Endodermal cell (in vitro differentiated cells): ENCODE measurements at regions not wholly inside any gene's neighbourhood (a gene's known extent, or its start where the extent isn't known, plus 50 kb on each side); places are given as distances from the start of the nearest gene placed in this dataset.

Experiments used
- DNase-seq: peaks from one replicate; pipeline ENCODE4 v3.0.0-alpha.2; 2017
- H3K27ac ChIP-seq: 2 replicates; pipeline ENCODE4 v1.5.1; 2013; ENCODE audit warnings: mild to moderate bottlenecking, low read depth, low read length, moderate library complexity
- H3K27me3 ChIP-seq: 2 replicates; pipeline ENCODE4 v1.6.1; 2013; ENCODE audit warnings: mild to moderate bottlenecking, low read length, moderate library complexity; ENCODE audit not compliant: insufficient read depth, control insufficient read depth, poor library complexity, severe bottlenecking
- H3K36me3 ChIP-seq: 2 replicates; pipeline ENCODE4 v1.7.0; 2013; ENCODE audit warnings: mild to moderate bottlenecking, low read length, moderate library complexity; ENCODE audit not compliant: control insufficient read depth, insufficient read depth
- H3K4me1 ChIP-seq: one replicate; pipeline ENCODE4 v1.7.0; 2013; ENCODE audit warnings: low read length; ENCODE audit not compliant: control insufficient read depth, insufficient read depth
- H3K4me3 ChIP-seq: 2 replicates; pipeline ENCODE4 v1.5.1; 2013; ENCODE audit warnings: mild to moderate bottlenecking, low read length, moderate library complexity
- H3K9ac ChIP-seq: 2 replicates; pipeline ENCODE4 v1.6.1; 2013; ENCODE audit warnings: mild to moderate bottlenecking, low read length, moderate library complexity; ENCODE audit not compliant: poor library complexity, severe bottlenecking; ENCODE audit errors: extremely low read depth
- H3K9me3 ChIP-seq: 2 replicates; pipeline ENCODE4 v1.6.1; 2013; ENCODE audit warnings: mild to moderate bottlenecking, low read length, moderate library complexity; ENCODE audit not compliant: control insufficient read depth
- H3K27ac Mint-ChIP-seq: 2 replicates; pipeline ENCODE4 v1.8.0; 2020; ENCODE audit warnings: mixed read lengths
- H3K27me3 Mint-ChIP-seq: 2 replicates; pipeline ENCODE4 v1.8.0; 2021; ENCODE audit warnings: mild to moderate bottlenecking, mixed read lengths; ENCODE audit not compliant: insufficient read depth
- H3K36me3 Mint-ChIP-seq: 2 replicates; pipeline ENCODE4 v1.8.0; 2020; ENCODE audit warnings: low read depth, mixed read lengths
- H3K4me1 Mint-ChIP-seq: 2 replicates; pipeline ENCODE4 v1.8.0; 2020; ENCODE audit warnings: mixed read lengths
- H3K4me3 Mint-ChIP-seq: 2 replicates; pipeline ENCODE4 v1.8.0; 2020; ENCODE audit warnings: mild to moderate bottlenecking, moderate library complexity, mixed read lengths
- H3K9me3 Mint-ChIP-seq: 2 replicates; pipeline ENCODE4 v1.8.0; 2020; ENCODE audit warnings: mild to moderate bottlenecking, mixed read lengths
- CTCF ChIP-seq: fragments of 200-600 bp; sonication (generic); conservative IDR thresholded peaks from 2 replicates; pipeline ENCODE4 v1.5.0; 2021; ENCODE audit warnings: antibody characterized with exemption, mild to moderate bottlenecking
- WGBS, 2 experiments: methylation state at CpG; one replicate each; pipeline versions ENCODE4 v1.1.5 to v1.1.7; 2013; ENCODE audit warnings: missing lambda C conversion rate in 2 of 2, mixed read lengths in 1 of 2; ENCODE audit not compliant: insufficient coverage in 1 of 2, insufficient read length in 1 of 2; 5-methylcytosine and 5-hydroxymethylcytosine counted together

DNA sequence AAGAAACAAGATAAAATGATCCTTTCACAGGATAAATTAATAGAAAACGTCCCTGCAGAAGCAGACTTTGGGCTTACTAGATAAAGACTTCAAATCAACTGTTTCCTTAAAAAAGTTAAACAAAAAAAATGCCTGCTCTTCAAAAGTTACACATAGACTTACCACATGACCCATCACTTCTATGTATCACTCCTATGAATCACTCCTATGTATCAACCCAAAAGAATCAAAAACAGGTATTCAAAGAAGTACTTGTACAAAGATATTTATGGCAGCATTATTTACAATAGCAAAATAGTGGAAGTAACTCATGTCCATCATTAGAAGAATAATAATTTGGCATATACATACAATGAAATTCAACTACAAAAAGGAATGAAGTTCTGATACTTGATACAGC is 56.3 kb upstream of the PRDM9 start:
- no peak overlapping the region for H3K4me3 Mint-ChIP-seq
- H3K27ac Mint-ChIP-seq, result no peak overlapping the region

DNA sequence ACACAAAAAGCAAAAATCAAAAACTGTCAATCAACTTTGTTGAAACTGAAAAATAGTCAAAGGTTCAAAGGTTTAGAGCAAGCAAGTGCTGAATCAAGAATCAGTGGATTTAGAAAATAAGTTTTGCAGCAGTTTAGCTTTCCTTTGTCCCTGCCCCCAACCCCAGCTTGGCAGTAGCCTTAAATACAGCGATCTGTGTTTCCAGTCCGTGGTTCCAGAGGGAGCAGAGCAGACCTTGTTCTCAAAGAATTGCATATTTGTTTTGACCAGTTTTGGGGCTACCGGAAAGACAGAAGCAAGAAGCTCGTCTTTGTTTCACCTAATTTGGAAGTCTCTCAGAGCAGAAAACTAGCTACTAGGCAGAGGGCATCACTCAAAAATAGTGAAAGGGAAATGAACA is 57.2 kb upstream of the PRDM9 start:
- WGBS, 2 experiments, result 77 to 86% methylated on average over 4 of the region's 4 CpGs
- Mint-ChIP-seq H3K27me3 (no peaks in the 10 kb centered on the region), H3K9me3 (peaks cover 4% of the 10 kb centered on the region), H3K27ac (no peak overlapping the region), H3K36me3 (no peaks in the 10 kb centered on the region), H3K4me3 (no peak overlapping the region), H3K4me1 (no peaks in the 10 kb centered on the region)
- Histone ChIP-seq H3K27me3 (no peaks in the 10 kb centered on the region), H3K4me3 (no peak overlapping the region), H3K9ac (no peak overlapping the region), H3K9me3 (peaks cover under 1% of the 10 kb centered on the region), H3K27ac (no peak overlapping the region), H3K4me1 (no peaks in the 10 kb centered on the region), H3K36me3 (no peaks in the 10 kb centered on the region)
- no peak for TF ChIP-seq CTCF
- no peak for DNase-seq

More for the DNA sequence above, 56.3 kb upstream of the PRDM9 start:
- no peak for DNase-seq
- peaks cover 11% of the 10 kb centered on the region for H3K9me3 Mint-ChIP-seq
- H3K9ac ChIP-seq, result no peak overlapping the region
- no peak overlapping the region for H3K27ac ChIP-seq
- H3K36me3 Mint-ChIP-seq, result no peaks in the 10 kb centered on the region
- H3K4me1 Mint-ChIP-seq, result no peaks in the 10 kb centered on the region
- H3K27me3 Mint-ChIP-seq, result no peaks in the 10 kb centered on the region
- H3K4me3 ChIP-seq, result no peak overlapping the region
- H3K27me3 ChIP-seq, result no peaks in the 10 kb centered on the region
- TF ChIP-seq CTCF, result no peak
- H3K9me3 ChIP-seq, result peaks cover 10% of the 10 kb centered on the region
- WGBS, 2 experiments, result 92 to 94% methylated on average over 1 of the region's 1 CpG
- no peaks in the 10 kb centered on the region for H3K4me1 ChIP-seq
- no peaks in the 10 kb centered on the region for H3K36me3 ChIP-seq

DNA sequence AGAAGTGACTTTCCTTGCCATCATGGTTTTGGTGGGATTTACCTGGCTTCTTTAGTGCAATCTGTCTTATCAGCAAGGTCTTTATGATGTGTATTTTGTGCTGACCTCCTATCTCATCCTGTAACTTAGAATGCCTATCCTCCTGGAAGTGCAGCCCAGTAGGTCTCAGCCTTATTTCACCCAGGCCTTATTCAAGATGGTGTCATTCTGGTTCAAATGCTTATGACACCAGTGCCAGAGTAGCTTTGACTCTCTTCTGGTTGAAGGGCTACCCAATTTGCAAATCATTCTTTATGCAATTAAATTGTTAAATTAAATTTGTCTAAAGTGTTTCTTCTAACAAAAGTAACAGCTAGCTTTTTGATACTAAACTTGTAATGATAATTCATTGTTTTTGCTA is 58.8 kb upstream of the PRDM9 start:
- Histone ChIP-seq H3K36me3 (no peaks in the 10 kb centered on the region), H3K4me1 (no peaks in the 10 kb centered on the region), H3K9me3 (peaks cover 5% of the 10 kb centered on the region), H3K27ac (no peak overlapping the region), H3K4me3 (no peak overlapping the region), H3K9ac (no peak overlapping the region), H3K27me3 (no peaks in the 10 kb centered on the region)
- TF ChIP-seq CTCF, result no peak
- Mint-ChIP-seq H3K4me1 (no peaks in the 10 kb centered on the region), H3K27ac (no peak overlapping the region), H3K9me3 (peaks cover 2% of the 10 kb centered on the region), H3K27me3 (no peaks in the 10 kb centered on the region), H3K4me3 (no peak overlapping the region), H3K36me3 (no peaks in the 10 kb centered on the region)
- DNase-seq, result no peak
